SU-DHL-6 (cell line): ENCODE measurements at regions not wholly inside any gene's neighbourhood (a gene's known extent, or its start where the extent isn't known, plus 50 kb on each side); places are given as distances from the start of the nearest gene placed in this dataset.

Experiments used
- H2AFZ ChIP-seq: fragments of 200-600 bp; sonication (generic); 2 replicates; pipeline ENCODE4 v1.6.1; 2014; ENCODE audit warnings: low read depth, mild to moderate bottlenecking, moderate library complexity, mixed read lengths, antibody characterized with exemption, low read length; ENCODE audit not compliant: severe bottlenecking
- H3F3A ChIP-seq: fragments of 200-600 bp; shearing (Covaris generic); 2 replicates; pipeline ENCODE4 v1.6.0; 2016; ENCODE audit warnings: antibody characterized with exemption, mild to moderate bottlenecking; ENCODE audit not compliant: insufficient read depth
- H3K27ac ChIP-seq: fragments of 200-600 bp; sonication (generic); 2 replicates; pipeline ENCODE4 v1.5.1; 2016; ENCODE audit warnings: low read depth, mild to moderate bottlenecking, low read length, moderate library complexity, mixed read lengths
- H3K27me3 ChIP-seq: fragments of 200-600 bp; sonication (generic), shearing (Covaris generic); 2 replicates; pipeline ENCODE4 v1.6.0; 2014; ENCODE audit warnings: mild to moderate bottlenecking, low read length
- H3K36me3 ChIP-seq: fragments of 200-600 bp; sonication (generic); 2 replicates; pipeline ENCODE4 v1.6.1; 2014; ENCODE audit warnings: mild to moderate bottlenecking, low read length, mixed read lengths
- H3K4me2 ChIP-seq: fragments of 300-600, 200-600 bp; shearing (Covaris generic), sonication (generic); 2 replicates; pipeline ENCODE4 v1.6.0; 2014; ENCODE audit warnings: low read length, low read depth, mild to moderate bottlenecking; ENCODE audit not compliant: poor library complexity, severe bottlenecking
- H3K4me3 ChIP-seq: fragments of 200-600 bp; sonication (generic); 2 replicates; pipeline ENCODE4 v1.5.1; 2014; ENCODE audit warnings: antibody characterized with exemption, low read length, mild to moderate bottlenecking, mixed read lengths; ENCODE audit not compliant: insufficient read depth, poor library complexity, severe bottlenecking
- H3K79me2 ChIP-seq: fragments of 200-600 bp; sonication (generic); 2 replicates; pipeline ENCODE4 v1.6.1; 2014; ENCODE audit warnings: mild to moderate bottlenecking, low read length, moderate library complexity; ENCODE audit not compliant: insufficient read depth
- H3K9ac ChIP-seq: fragments of 200-600 bp; sonication (generic); 2 replicates; pipeline ENCODE4 v1.7.0; 2014; ENCODE audit warnings: mild to moderate bottlenecking, low read length
- H3K9me2 ChIP-seq: fragments of 200-600 bp; sonication (generic); replicated peaks from 2 replicates; pipeline ENCODE4 v1.6.1; 2014; ENCODE audit warnings: low read length; ENCODE audit not compliant: insufficient read depth
- H3K9me3 ChIP-seq: fragments of 200-600 bp; sonication (generic); 2 replicates; pipeline ENCODE4 v1.6.1; 2014; ENCODE audit warnings: low read length, mixed read lengths; ENCODE audit not compliant: insufficient read depth
- H4K20me1 ChIP-seq: fragments of 200-600 bp; sonication (generic); 2 replicates; pipeline ENCODE4 v1.6.1; 2014; ENCODE audit warnings: low read depth, mild to moderate bottlenecking, antibody characterized with exemption, low read length, moderate library complexity, mixed read lengths
- EZH2phosphoT487 ChIP-seq: fragments of 200-600 bp; sonication (generic), shearing (Covaris generic); conservative IDR thresholded peaks from 2 replicates; pipeline ENCODE4 v1.6.1; 2018; ENCODE audit warnings: mild to moderate bottlenecking, antibody characterized with exemption, low read length, moderate library complexity, mixed read lengths
- TF ChIP-seq, protein P1 (sequence below): fragments of 200-600 bp; sonication (generic); IDR thresholded peaks from one replicate; pipeline ENCODE4 v1.5.1; 2017; ENCODE audit warnings: antibody characterized with exemption, mild to moderate bottlenecking, low read length, moderate library complexity; ENCODE audit not compliant: insufficient read depth, poor library complexity, severe bottlenecking

DNA sequence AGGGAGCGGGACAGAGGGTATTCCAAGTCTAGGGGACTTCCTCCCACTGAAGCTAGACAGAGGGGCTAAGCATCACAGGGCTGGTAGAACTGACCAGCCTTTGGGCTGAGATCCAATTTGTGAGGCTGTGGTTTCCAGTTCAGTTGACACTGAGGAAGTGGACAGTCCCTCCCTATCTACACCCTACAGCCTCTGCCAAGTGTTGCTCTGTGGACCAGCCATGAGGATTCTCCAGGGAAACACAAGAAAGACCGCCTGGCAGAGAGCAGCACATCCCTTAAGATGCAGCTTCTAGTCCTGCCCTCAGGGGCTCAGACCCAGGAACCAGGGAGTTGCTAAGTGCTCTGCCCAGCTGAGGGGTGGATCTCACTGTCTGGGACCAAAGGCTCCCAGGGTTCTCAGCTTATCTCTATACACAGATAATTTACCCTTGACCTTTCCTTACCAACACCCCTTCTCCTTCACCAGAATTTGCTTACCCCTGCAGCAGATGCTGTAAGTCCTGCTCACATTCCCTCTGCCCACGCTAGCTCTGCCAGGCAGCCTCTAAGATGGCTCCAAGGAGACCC is 252.0 kb downstream of the SKIDA1 start:
- TF ChIP-seq EZH2phosphoT487 = no peak
- TF ChIP-seq, protein P1, sequence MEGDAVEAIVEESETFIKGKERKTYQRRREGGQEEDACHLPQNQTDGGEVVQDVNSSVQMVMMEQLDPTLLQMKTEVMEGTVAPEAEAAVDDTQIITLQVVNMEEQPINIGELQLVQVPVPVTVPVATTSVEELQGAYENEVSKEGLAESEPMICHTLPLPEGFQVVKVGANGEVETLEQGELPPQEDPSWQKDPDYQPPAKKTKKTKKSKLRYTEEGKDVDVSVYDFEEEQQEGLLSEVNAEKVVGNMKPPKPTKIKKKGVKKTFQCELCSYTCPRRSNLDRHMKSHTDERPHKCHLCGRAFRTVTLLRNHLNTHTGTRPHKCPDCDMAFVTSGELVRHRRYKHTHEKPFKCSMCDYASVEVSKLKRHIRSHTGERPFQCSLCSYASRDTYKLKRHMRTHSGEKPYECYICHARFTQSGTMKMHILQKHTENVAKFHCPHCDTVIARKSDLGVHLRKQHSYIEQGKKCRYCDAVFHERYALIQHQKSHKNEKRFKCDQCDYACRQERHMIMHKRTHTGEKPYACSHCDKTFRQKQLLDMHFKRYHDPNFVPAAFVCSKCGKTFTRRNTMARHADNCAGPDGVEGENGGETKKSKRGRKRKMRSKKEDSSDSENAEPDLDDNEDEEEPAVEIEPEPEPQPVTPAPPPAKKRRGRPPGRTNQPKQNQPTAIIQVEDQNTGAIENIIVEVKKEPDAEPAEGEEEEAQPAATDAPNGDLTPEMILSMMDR = no peak
- Histone ChIP-seq H2AFZ (no peak overlapping the region), H3K27me3 (no peaks in the 10 kb centered on the region), H3K27ac (no peak overlapping the region), H3K4me2 (no peak overlapping the region), H3K9ac (no peak overlapping the region), H3K36me3 (no peaks in the 10 kb centered on the region), H3K9me3 (no peaks in the 10 kb centered on the region), H3F3A (no peaks in the 10 kb centered on the region), H3K4me3 (no peak overlapping the region), H3K79me2 (no peaks in the 10 kb centered on the region), H4K20me1 (no peaks in the 10 kb centered on the region), H3K9me2 (no peaks in the 10 kb centered on the region)

DNA sequence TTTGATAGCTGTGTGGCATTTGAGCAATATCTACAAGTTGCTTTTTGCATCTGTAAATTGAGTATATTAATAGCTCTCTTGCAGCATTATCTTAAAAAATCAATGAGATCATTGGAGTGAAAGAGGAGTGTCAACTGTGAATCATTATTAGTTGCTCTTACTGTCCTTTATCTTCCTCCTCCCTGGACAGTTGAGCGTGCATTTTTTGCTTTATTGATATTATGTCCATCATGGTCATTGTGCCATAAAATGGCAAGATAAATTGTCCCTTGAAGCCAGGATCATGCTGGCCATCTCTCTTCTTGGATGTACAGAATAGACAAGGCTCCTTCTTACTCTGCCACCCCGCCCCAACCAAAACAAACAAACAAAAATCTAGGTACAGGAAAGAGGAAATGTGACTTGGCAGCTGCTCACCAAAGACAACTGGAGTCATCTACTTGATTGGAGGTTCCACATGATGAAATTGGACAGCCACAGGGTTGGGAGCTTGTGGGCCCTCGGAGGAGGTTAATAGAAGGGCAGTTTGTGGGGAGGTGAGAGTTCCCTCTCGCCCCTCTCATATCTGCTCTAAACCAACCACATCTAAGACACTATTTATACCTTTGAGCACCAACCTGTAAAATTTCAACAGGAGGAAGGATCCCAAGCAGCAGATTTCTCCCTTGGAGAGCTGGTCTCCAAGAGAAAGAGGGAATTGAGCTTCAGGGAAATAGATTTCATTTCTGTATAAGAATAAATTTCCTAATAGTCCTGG is 252.7 kb downstream of the SKIDA1 start:
- TF ChIP-seq, protein P1 = no peak
- no peak for TF ChIP-seq EZH2phosphoT487
- Histone ChIP-seq H3K4me2 (no peak overlapping the region), H2AFZ (no peak overlapping the region), H3K27me3 (no peaks in the 10 kb centered on the region), H3K9ac (no peak overlapping the region), H3K79me2 (no peaks in the 10 kb centered on the region), H3K27ac (no peak overlapping the region), H3F3A (no peaks in the 10 kb centered on the region), H3K9me2 (no peaks in the 10 kb centered on the region), H3K9me3 (no peaks in the 10 kb centered on the region), H3K4me3 (no peak overlapping the region), H4K20me1 (no peaks in the 10 kb centered on the region), H3K36me3 (no peaks in the 10 kb centered on the region)

DNA sequence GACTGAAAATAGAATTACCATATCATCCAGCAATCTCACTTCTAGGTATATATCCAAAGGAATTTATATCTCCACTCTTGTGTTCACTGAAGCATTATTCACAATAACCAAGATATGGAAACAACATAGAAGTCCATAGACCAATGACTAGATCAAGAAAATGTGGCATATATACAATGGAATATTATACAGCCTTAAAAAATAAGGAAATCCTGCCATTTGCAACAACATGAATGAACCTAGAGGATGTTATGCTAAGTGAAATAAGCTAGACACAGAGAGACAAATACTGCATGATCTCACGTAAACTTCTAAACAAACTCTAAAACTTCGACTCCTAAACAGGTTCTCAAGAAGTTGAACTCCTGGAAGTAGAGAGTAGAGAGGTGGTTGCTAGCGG is 254.5 kb downstream of the SKIDA1 start:
- Histone ChIP-seq H3K27me3 (no peaks in the 10 kb centered on the region), H3K79me2 (no peaks in the 10 kb centered on the region), H3F3A (no peaks in the 10 kb centered on the region), H2AFZ (no peak overlapping the region), H3K9me3 (no peaks in the 10 kb centered on the region), H3K4me2 (no peak overlapping the region), H3K4me3 (no peak overlapping the region), H3K36me3 (no peaks in the 10 kb centered on the region), H4K20me1 (no peaks in the 10 kb centered on the region), H3K9me2 (no peaks in the 10 kb centered on the region), H3K27ac (no peak overlapping the region), H3K9ac (no peak overlapping the region)
- no peak for TF ChIP-seq EZH2phosphoT487

DNA sequence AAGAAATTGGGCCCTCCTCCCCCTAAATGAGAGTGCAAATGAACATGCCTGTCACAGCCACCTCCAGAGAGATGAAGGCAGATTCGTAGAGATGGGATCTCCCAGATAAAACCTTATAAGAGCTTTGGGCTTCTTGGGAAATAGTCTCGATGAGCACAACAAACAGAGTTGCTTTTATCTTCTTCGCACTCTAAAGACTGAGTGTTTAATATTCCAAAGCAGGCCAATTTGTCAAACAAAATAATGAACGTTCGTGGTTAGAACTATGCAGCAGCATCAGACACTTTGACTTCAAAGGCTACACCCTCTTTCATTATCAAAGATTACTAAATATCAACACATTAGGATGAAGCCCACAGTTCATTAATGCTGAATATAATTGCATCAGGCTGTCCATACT is 256.2 kb downstream of the SKIDA1 start:
- no peaks in the 10 kb centered on the region for H3K9me2 ChIP-seq
- H3K4me3 ChIP-seq = no peak overlapping the region
- no peak overlapping the region for H3K4me2 ChIP-seq
- TF ChIP-seq EZH2phosphoT487 = no peak
- TF ChIP-seq, protein P1 = no peak
- H3K27ac ChIP-seq = no peak overlapping the region
- no peaks in the 10 kb centered on the region for H3K27me3 ChIP-seq
- no peaks in the 10 kb centered on the region for H3K36me3 ChIP-seq
- H2AFZ ChIP-seq = no peak overlapping the region
- no peaks in the 10 kb centered on the region for H3F3A ChIP-seq
- H3K9ac ChIP-seq = no peak overlapping the region
- no peaks in the 10 kb centered on the region for H3K79me2 ChIP-seq
- H3K9me3 ChIP-seq = no peaks in the 10 kb centered on the region
- H4K20me1 ChIP-seq = no peaks in the 10 kb centered on the region
